ENCODE measurements at regions not wholly inside any gene's neighbourhood (a gene's known extent, or its start where the extent isn't known, plus 50 kb on each side); places are given as distances from the start of the nearest gene placed in this dataset.

GRCh38 chr2:236956031-236956618 is 129.6 kb upstream of the COPS8 start:
- DNase-seq = no peak

- no peak for DNase-seq
These were observed 129.0 kb upstream of the COPS8 start for GRCh38 chr2:236956641-236957040.

- no peak for DNase-seq
These were observed 126.7 kb upstream of the COPS8 start for GRCh38 chr2:236959036-236959435.

- no peak for DNase-seq
These were observed 125.8 kb upstream of the COPS8 start for GRCh38 chr2:236959876-236960275.

GRCh38 chr2:236960531-236960930 is 125.2 kb upstream of the COPS8 start:
- DNase-seq = no peak

GRCh38 chr2:236962816-236963215 is 122.9 kb upstream of the COPS8 start:
- DNase-seq = no peak

- no peak for DNase-seq
These were observed 122.0 kb upstream of the COPS8 start for GRCh38 chr2:236963631-236964182.

- no peak for DNase-seq
These were observed 121.4 kb upstream of the COPS8 start for GRCh38 chr2:236964291-236964690.

GRCh38 chr2:236965021-236965840 is 120.5 kb upstream of the COPS8 start:
- DNase-seq = no peak

GRCh38 chr2:236965841-236966096 is 119.9 kb upstream of the COPS8 start:
- DNase-seq = no peak

- no peak for DNase-seq
These were observed 118.2 kb upstream of the COPS8 start for GRCh38 chr2:236967499-236967783.

- DNase-seq = no peak
These were observed 117.4 kb upstream of the COPS8 start for GRCh38 chr2:236968101-236968879.

- no peak for DNase-seq
These were observed 116.7 kb upstream of the COPS8 start for GRCh38 chr2:236968880-236969534.

GRCh38 chr2:236969767-236970655 is 115.7 kb upstream of the COPS8 start:
- no peak for DNase-seq

GRCh38 chr2:236970656-236971010 is 115.1 kb upstream of the COPS8 start:
- DNase-seq = no peak

- no peak for DNase-seq
These were observed 114.4 kb upstream of the COPS8 start for GRCh38 chr2:236971131-236971821.

GRCh38 chr2:236971919-236972381 is 113.7 kb upstream of the COPS8 start:
- no peak for DNase-seq

- DNase-seq = peak; percentile 62
These were observed 113.0 kb upstream of the COPS8 start for GRCh38 chr2:236972491-236973342.

- DNase-seq = no peak
These were observed 112.2 kb upstream of the COPS8 start for GRCh38 chr2:236973343-236973980.

GRCh38 chr2:236974148-236974547 is 111.5 kb upstream of the COPS8 start:
- DNase-seq = no peak
